Pancreas (tissue), 10 donors: ENCODE measurements at regions not wholly inside any gene's neighbourhood (a gene's known extent, or its start where the extent isn't known, plus 50 kb on each side); places are given as distances from the start of the nearest gene placed in this dataset.

Experiments
- ATAC-seq, 4 donors: fragments of 200-7000 bp; cut with Tn5 transposase; one replicate each; pipeline versions ENCODE4 v1.8.0 to v1.9.1; 2020; ENCODE audit warnings: mild to moderate bottlenecking in 4 of 4, moderate library complexity in 4 of 4
- DNase-seq, 6 donors: peaks; one replicate each; pipeline ENCODE4 v3.0.0-alpha.2; 2020
- FAIRE-seq: peaks from 2 replicates; lab custom pipeline; 2012; peaks lifted over from hg19 to GRCh38; lab: Jason Lieb, UNC
- H3K27ac ChIP-seq, 4 donors: fragments of 200-600 bp; sonication (generic); 1 replicate in 3 of 4; 2 replicates in 1 of 4; pipeline versions ENCODE4 v1.5.0 to v1.8.0; 2020
- H3K27me3 ChIP-seq, 4 donors: fragments of 200-600 bp; one replicate each; pipeline ENCODE4 v1.8.0; 2021
- H3K36me3 ChIP-seq, 3 donors: fragments of 200-600 bp; sonication (generic) in 1 of 3; one replicate each; pipeline versions ENCODE4 v1.5.0 to v1.8.0; 2020 to 2021
- H3K4me1 ChIP-seq, 3 donors: fragments of 200-600 bp; one replicate each; pipeline ENCODE4 v1.8.0; 2021
- H3K4me3 ChIP-seq, 4 donors: fragments of 200-600 bp; sonication (generic) in 2 of 4; one replicate each; pipeline versions ENCODE4 v1.5.0 to v1.8.0; 2020 to 2021
- H3K9me3 ChIP-seq, 4 donors: fragments of 200-600 bp; one replicate each; pipeline ENCODE4 v1.8.0; 2021
- WGBS, 2 donors: extraction: QIAGEN DNeasy Blood & Tissue Kit; methylation state at CpG; one replicate each; pipeline ENCODE4 v1.1.7; 2013; 5-methylcytosine and 5-hydroxymethylcytosine counted together
- intact Hi-C, 3 donors: fragments of 100-400 bp; cut with DNase I; formaldehyde crosslinking; loops; one replicate each; pipeline versions ENCODE4 v1.11.1 to v1.14.2; 2022
- TF ChIP-seq, protein P1 (sequence below), 4 donors: fragments of 200-600 bp; sonication (generic) in 3 of 4; IDR thresholded peaks; one replicate each; pipeline versions ENCODE4 v1.5.0 to v1.8.0; 2021; ENCODE audit warnings: antibody characterized with exemption in 4 of 4
- donor health status: healthy with polysubstance abuse.
- donor health status: DM: no; HTN: no; CAD: no; lungs with moderate emphysema.
- donor health status: DM: no; HTN: no; CAD: no.
- donor health status: control.
- donor health status: control.
- donor health status: Bipolar disorder and iron deficiency.
- donor health status: DM: yes; HTN: yes; CAD: no.
- donor health status: DM: no; HTN: no; CAD: no.
- donor health status: DM: no; HTN: no; CAD: no.
- donor health status: DM: yes; HTN: yes; CAD: no.

- intact Hi-C loops, result no loop called here
- TF ChIP-seq, protein P1, sequence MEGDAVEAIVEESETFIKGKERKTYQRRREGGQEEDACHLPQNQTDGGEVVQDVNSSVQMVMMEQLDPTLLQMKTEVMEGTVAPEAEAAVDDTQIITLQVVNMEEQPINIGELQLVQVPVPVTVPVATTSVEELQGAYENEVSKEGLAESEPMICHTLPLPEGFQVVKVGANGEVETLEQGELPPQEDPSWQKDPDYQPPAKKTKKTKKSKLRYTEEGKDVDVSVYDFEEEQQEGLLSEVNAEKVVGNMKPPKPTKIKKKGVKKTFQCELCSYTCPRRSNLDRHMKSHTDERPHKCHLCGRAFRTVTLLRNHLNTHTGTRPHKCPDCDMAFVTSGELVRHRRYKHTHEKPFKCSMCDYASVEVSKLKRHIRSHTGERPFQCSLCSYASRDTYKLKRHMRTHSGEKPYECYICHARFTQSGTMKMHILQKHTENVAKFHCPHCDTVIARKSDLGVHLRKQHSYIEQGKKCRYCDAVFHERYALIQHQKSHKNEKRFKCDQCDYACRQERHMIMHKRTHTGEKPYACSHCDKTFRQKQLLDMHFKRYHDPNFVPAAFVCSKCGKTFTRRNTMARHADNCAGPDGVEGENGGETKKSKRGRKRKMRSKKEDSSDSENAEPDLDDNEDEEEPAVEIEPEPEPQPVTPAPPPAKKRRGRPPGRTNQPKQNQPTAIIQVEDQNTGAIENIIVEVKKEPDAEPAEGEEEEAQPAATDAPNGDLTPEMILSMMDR (IDR thresholded peaks at IDR 0.05), result no peak
- FAIRE-seq (no peak), ATAC-seq (no peak), DNase-seq (no peak)
- Histone ChIP-seq H3K36me3 (no peaks in the 10 kb centered on the region), H3K27me3 (no peaks in the 10 kb centered on the region), H3K4me3 (no peak overlapping the region), H3K27ac (no peak overlapping the region), H3K9me3 (no peaks in the 10 kb centered on the region), H3K4me1 (no peaks in the 10 kb centered on the region)
- WGBS, 2 donors, result 31 to 34% methylated on average over 3 of the region's 3 CpGs
These were observed 83.1 kb upstream of the RANBP3L start for GRCh38 chr5:36384845-36385244.

DNA sequence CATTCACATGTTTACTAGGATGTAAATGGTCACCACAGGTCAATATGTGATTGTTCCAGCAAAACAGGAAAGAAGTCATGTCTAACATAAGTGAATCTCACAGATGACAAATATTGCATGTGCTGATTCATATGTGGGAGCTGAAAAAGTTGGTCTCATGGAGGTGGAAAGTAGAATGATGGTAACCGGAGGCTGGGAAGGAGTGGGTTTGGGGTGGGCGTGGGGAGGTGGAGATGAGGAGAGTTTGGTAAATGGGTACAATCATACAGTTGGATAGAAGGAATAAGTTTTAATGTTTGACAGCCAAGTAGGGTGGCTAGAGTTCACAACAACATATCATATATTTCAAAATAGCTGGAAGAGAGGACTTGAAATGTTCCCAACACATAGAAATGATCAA lies 83.8 kb upstream of the RANBP3L start:
- H3K4me1 ChIP-seq, result no peaks in the 10 kb centered on the region
- H3K4me3 ChIP-seq, result no peak overlapping the region
- TF ChIP-seq, protein P1 (IDR thresholded peaks at IDR 0.05), result no peak
- no peaks in the 10 kb centered on the region for H3K27me3 ChIP-seq
- DNase-seq (no peak), ATAC-seq (no peak), FAIRE-seq (no peak)
- intact Hi-C loops, result no loop called here
- H3K9me3 ChIP-seq, result no peaks in the 10 kb centered on the region
- H3K27ac ChIP-seq, result no peak overlapping the region
- no peaks in the 10 kb centered on the region for H3K36me3 ChIP-seq
- WGBS, 2 donors, result 98 to 100% methylated on average over 2 of the region's 2 CpGs

DNA sequence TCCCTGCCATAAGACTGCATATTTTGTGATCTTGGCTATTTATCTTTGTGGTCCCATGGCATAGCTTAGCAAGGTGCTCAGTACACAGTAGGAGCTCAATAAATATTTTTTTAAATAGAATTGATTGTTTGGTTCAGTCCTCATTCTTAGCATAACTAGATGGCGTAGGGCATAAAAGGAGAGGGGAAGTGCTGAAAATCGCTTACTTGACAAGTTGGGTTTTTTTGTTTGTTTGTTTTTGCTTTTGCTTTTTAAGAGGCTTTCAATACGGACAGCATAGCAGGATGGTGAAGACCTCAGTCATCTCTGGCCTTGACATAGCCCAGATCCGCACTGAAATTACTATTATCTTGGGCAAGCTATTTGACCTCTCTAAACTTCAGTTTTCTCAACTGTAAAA lies 86.6 kb upstream of the RANBP3L start:
- no peaks in the 10 kb centered on the region for H3K9me3 ChIP-seq
- H3K4me3 ChIP-seq, result no peak overlapping the region
- intact Hi-C loops, result no loop called here
- H3K27ac ChIP-seq, result no peak overlapping the region
- H3K27me3 ChIP-seq, result no peaks in the 10 kb centered on the region
- FAIRE-seq, result no peak
- no peak for ATAC-seq
- no peaks in the 10 kb centered on the region for H3K4me1 ChIP-seq
- 82% methylated on average over 4 of the region's 4 CpGs for WGBS, 2 donors
- TF ChIP-seq, protein P1 (IDR thresholded peaks at IDR 0.05), result no peak
- no peak for DNase-seq
- no peaks in the 10 kb centered on the region for H3K36me3 ChIP-seq

DNA sequence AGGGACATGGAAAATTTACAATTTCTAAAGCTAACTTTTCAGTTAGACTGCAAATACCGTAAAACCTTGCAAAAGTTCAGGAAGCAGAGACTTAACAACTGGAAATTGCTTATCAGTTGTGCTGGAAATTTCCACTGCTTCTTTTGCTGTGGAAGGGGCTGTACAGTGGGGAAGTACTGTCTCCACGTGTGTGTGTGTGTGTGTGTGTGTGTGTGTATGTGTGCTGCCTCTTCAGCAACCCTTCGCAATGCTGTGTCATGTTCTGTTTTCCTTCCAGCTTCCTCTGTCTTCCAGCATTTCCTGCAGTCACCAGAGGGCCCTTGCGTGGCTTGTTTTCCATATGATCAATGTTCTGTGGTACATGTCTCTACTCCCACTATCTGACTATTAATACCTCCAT lies 87.5 kb upstream of the RANBP3L start:
- Histone ChIP-seq H3K4me1 (no peaks in the 10 kb centered on the region), H3K9me3 (no peaks in the 10 kb centered on the region), H3K36me3 (no peaks in the 10 kb centered on the region), H3K27me3 (no peaks in the 10 kb centered on the region), H3K27ac (no peak overlapping the region), H3K4me3 (no peak overlapping the region)
- TF ChIP-seq, protein P1 (IDR thresholded peaks at IDR 0.05), result no peak
- peak in 2 of 4 donors; percentile 57 to 73 for ATAC-seq
- FAIRE-seq, result no peak
- WGBS, 2 donors, result 66 to 72% methylated on average over 4 of the region's 4 CpGs
- intact Hi-C loops, result no loop called here
- peak in 1 of 6 donors; percentile 24 for DNase-seq

- intact Hi-C loops, result no loop called here
- TF ChIP-seq, protein P1 (IDR thresholded peaks at IDR 0.05), result no peak
These were observed 88.9 kb upstream of the RANBP3L start for GRCh38 chr5:36390640-36391039.

More at GRCh38 chr5:36390640-36391039, 88.9 kb upstream of the RANBP3L start:
- ATAC-seq (no peak), FAIRE-seq (no peak), DNase-seq (no peak)
- no peak overlapping the region for H3K27ac ChIP-seq
- H3K36me3 ChIP-seq, result no peaks in the 10 kb centered on the region
- no peak overlapping the region for H3K4me3 ChIP-seq
- no peaks in the 10 kb centered on the region for H3K27me3 ChIP-seq
- WGBS, 2 donors, result 64 to 75% methylated on average over 9 of the region's 9 CpGs
- no peaks in the 10 kb centered on the region for H3K9me3 ChIP-seq
- no peaks in the 10 kb centered on the region for H3K4me1 ChIP-seq
